Fibroblast of pulmonary artery (primary cell): ENCODE measurements at regions not wholly inside any gene's neighbourhood (a gene's known extent, or its start where the extent isn't known, plus 50 kb on each side); places are given as distances from the start of the nearest gene placed in this dataset.

ENCODE experiments used
- DNase-seq: peaks from one replicate; pipeline ENCODE4 v3.0.0-alpha.2; 2010; ENCODE audit warnings: low read depth
- H3K4me3 ChIP-seq: replicated peaks from 2 replicates; pipeline ENCODE4 v1.5.1; 2011; ENCODE audit warnings: low read depth, mild to moderate bottlenecking, control low read depth, low read length, moderate library complexity
- TF ChIP-seq, protein P1 (sequence below): IDR thresholded peaks from 2 replicates; pipeline ENCODE4 v1.5.1; 2011; ENCODE audit warnings: mild to moderate bottlenecking, control low read depth, low read length, inconsistent platforms; ENCODE audit errors: missing control alignments

DNA sequence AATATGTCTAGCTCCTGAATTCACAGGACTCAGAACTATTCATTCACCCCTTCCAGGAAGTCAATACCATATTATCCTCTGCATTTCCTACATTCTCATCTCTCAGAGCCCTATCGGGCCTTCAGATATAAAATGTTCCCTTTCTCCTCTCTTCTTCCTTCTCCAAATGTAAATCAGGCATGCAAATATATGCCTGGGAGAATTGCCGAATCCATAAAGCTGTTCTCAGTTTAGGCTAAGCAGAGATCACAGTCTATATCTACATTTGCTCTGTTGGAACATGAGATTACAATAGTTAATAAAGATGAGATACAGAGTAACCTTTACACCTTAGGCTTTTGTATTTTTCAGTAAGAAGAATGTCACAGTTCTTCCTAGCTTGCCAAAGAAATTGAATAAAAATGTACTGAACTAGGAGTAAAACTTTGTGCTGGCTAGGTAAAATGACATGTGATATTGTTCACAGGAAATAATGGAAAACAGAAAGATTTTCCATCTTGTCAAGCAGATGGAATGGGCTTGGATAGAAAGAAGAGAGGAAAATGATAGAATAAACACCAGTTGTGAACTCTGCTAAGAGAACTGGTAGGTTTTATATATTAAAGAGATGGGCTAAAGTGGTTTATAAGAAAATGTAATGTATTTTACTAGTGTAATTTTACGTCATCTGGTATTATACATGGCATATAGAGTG, 161.5 kb downstream of the NRIP1 start:
- no peak overlapping the region for H3K4me3 ChIP-seq
- TF ChIP-seq, protein P1, sequence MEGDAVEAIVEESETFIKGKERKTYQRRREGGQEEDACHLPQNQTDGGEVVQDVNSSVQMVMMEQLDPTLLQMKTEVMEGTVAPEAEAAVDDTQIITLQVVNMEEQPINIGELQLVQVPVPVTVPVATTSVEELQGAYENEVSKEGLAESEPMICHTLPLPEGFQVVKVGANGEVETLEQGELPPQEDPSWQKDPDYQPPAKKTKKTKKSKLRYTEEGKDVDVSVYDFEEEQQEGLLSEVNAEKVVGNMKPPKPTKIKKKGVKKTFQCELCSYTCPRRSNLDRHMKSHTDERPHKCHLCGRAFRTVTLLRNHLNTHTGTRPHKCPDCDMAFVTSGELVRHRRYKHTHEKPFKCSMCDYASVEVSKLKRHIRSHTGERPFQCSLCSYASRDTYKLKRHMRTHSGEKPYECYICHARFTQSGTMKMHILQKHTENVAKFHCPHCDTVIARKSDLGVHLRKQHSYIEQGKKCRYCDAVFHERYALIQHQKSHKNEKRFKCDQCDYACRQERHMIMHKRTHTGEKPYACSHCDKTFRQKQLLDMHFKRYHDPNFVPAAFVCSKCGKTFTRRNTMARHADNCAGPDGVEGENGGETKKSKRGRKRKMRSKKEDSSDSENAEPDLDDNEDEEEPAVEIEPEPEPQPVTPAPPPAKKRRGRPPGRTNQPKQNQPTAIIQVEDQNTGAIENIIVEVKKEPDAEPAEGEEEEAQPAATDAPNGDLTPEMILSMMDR: no peak
- no peak for DNase-seq

DNA sequence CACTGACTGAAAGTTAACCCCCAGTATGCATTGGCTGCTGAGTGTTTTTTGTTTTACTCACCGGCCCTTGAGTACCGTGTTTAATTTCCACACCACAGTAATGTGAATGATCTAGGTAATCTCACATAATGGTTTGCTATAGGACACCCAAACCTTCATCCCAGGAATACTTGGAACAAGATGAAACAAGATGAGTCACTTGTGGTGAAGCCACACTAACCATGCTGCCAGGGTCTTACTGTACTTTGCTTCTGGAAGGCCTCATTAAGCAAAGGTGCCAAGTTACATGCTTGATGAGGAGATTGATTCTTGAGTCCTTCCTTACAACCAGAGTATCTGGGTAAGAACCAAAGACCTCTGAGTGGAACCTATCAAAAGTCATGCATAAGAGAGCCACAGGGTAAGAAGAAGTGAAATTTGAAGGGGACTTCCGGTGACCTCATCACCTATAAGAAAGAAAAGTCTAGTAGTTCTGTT, 163.3 kb downstream of the NRIP1 start:
- DNase-seq: no peak
- no peak overlapping the region for H3K4me3 ChIP-seq
- TF ChIP-seq, protein P1: no peak

DNA sequence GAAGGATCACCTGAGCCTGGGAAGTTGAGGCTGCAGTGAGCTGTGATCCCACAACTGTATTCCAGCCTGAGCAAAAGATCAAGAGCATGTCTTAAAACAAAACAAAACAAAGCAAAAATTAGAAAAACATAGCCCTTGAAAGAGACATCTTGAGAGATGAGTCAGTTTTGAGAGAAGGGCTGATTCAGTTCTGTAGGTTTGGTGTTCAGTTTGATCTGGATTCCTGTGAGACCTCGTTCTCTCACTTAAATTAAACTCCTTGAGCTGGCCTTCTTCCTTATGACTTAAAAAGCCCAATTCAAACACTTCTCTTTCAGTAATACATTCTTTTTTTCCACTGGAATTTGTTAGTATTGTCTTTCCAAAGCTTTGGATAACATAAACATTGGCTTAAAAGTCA, 164.2 kb downstream of the NRIP1 start:
- H3K4me3 ChIP-seq: no peak overlapping the region
- TF ChIP-seq, protein P1: no peak
- no peak for DNase-seq

DNA sequence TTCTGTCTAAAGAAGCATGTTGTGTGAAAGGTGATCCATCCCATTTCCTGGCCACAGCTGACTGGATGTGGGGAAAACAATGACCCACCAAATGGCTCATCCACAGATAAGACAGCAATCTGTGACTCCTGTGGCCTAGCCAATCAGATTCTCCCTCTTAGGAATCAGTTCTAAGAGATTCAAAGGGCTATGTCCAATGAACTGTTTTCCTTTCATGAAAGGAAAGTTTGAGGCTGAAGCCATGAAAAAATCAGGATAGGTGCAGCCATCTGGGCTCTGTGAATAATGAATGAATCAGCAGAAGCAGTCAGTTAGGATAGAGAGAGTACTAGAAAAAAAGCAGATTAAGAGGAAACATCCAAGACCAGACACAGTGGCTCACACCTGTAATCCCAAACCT, 164.7 kb downstream of the NRIP1 start:
- TF ChIP-seq, protein P1: no peak
- peak; percentile 24 for DNase-seq
- H3K4me3 ChIP-seq: no peak overlapping the region

DNA sequence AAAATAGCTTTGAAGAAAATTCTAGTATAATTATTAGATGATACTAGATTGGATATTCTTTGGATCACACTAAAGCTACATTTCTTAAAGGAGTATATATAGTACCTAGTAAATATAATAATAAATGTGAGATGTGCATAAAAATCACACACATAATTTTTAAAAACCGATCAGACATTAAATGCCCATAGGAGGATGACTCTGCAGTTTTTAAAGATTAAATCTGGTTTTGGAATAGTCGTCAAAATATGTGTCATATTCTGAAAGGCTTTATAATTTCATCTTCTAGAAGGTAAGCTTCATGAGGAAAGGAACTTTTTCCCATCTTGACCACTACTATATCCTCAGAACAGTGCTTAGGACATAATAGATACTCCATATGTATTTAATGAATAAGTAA, 169.0 kb downstream of the NRIP1 start:
- no peak overlapping the region for H3K4me3 ChIP-seq
- TF ChIP-seq, protein P1: no peak
- DNase-seq: no peak

DNA sequence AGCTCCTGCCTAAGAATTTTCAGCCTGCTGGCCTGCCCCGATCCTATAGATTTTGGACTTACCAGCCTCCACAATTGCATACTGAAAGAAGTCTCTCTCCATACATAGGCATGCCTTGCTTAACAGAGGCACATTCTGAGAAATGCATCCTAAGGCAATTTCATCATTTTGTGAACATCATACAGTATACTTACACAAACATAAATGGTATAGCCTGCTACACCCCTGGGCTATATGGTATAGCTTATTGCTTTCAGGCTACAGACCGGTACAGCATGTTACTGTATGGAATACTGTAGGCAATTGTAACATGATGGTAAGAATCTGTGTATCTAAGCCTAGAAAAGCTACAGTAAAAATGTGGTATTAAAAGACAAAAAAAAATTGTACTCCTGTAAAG, 174.7 kb downstream of the NRIP1 start:
- no peak for DNase-seq
- no peak overlapping the region for H3K4me3 ChIP-seq
- TF ChIP-seq, protein P1: no peak
